DOHH2 (cell line): ENCODE measurements at regions not wholly inside any gene's neighbourhood (a gene's known extent, or its start where the extent isn't known, plus 50 kb on each side); places are given as distances from the start of the nearest gene placed in this dataset.

Source experiments
- H3F3A ChIP-seq: fragments of 200-600 bp; sonication (generic), shearing (Covaris generic); 2 replicates; pipeline ENCODE4 v1.6.0; 2016; ENCODE audit warnings: antibody characterized with exemption, mild to moderate bottlenecking; ENCODE audit not compliant: control insufficient read depth, insufficient read depth
- H3K27ac ChIP-seq: fragments of 200-600 bp; sonication (generic); 2 replicates; pipeline ENCODE4 v1.5.1; 2014; ENCODE audit warnings: low read depth, mild to moderate bottlenecking, low read length, moderate library complexity
- H3K27me3 ChIP-seq: fragments of 200-600 bp; sonication (generic); 2 replicates; pipeline ENCODE4 v1.6.1; 2014; ENCODE audit warnings: mild to moderate bottlenecking, low read length, mixed read lengths; ENCODE audit not compliant: control insufficient read depth
- H3K36me3 ChIP-seq: fragments of 200-600 bp; sonication (generic); 2 replicates; pipeline ENCODE4 v1.6.1; 2014; ENCODE audit warnings: mild to moderate bottlenecking, low read length, moderate library complexity, mixed read lengths; ENCODE audit not compliant: control insufficient read depth
- H3K4me1 ChIP-seq: fragments of 200-600 bp; sonication (generic); 2 replicates; pipeline ENCODE4 v1.6.1; 2014; ENCODE audit warnings: mild to moderate bottlenecking, low read length, mixed read lengths; ENCODE audit not compliant: control insufficient read depth
- H3K4me2 ChIP-seq: fragments of 200-600 bp; sonication (generic); 2 replicates; pipeline ENCODE4 v1.6.0; 2014; ENCODE audit warnings: mild to moderate bottlenecking, low read length, moderate library complexity
- H3K4me3 ChIP-seq: fragments of 200-600 bp; sonication (generic); 2 replicates; pipeline ENCODE4 v1.5.1; 2014; ENCODE audit warnings: mild to moderate bottlenecking, low read length, mixed read lengths
- H3K79me2 ChIP-seq: fragments of 200-600 bp; sonication (generic); 2 replicates; pipeline ENCODE4 v1.6.1; 2014; ENCODE audit warnings: mild to moderate bottlenecking, low read length, mixed read lengths; ENCODE audit not compliant: control insufficient read depth
- H3K9me2 ChIP-seq: fragments of 200-600 bp; sonication (generic); replicated peaks from 2 replicates; pipeline ENCODE4 v1.6.1; 2014; ENCODE audit warnings: mild to moderate bottlenecking, low read length, mixed read lengths; ENCODE audit not compliant: control insufficient read depth
- H3K9me3 ChIP-seq: fragments of 200-600 bp; sonication (generic); 2 replicates; pipeline ENCODE4 v1.6.1; 2014; ENCODE audit warnings: antibody characterized with exemption, low read length, mixed read lengths; ENCODE audit not compliant: control insufficient read depth, insufficient read depth
- H4K20me1 ChIP-seq: fragments of 200-600 bp; sonication (generic); 2 replicates; pipeline ENCODE4 v1.6.0; 2014; ENCODE audit warnings: low read depth, mild to moderate bottlenecking, antibody characterized with exemption, low read length, moderate library complexity; ENCODE audit not compliant: control insufficient read depth, insufficient read depth
- EZH2phosphoT487 ChIP-seq: fragments of 200-600 bp; sonication (generic); IDR thresholded peaks from 2 replicates; pipeline ENCODE4 v1.6.1; 2017; ENCODE audit warnings: borderline replicate concordance, mild to moderate bottlenecking, antibody characterized with exemption, low read length, moderate library complexity, mixed read lengths
- TF ChIP-seq, protein P1 (sequence below): fragments of 200-600 bp; sonication (generic); IDR thresholded peaks from one replicate; pipeline ENCODE4 v1.5.1; 2014; ENCODE audit warnings: antibody characterized with exemption, mild to moderate bottlenecking, low read depth, low read length; ENCODE audit not compliant: poor library complexity, severe bottlenecking

DNA sequence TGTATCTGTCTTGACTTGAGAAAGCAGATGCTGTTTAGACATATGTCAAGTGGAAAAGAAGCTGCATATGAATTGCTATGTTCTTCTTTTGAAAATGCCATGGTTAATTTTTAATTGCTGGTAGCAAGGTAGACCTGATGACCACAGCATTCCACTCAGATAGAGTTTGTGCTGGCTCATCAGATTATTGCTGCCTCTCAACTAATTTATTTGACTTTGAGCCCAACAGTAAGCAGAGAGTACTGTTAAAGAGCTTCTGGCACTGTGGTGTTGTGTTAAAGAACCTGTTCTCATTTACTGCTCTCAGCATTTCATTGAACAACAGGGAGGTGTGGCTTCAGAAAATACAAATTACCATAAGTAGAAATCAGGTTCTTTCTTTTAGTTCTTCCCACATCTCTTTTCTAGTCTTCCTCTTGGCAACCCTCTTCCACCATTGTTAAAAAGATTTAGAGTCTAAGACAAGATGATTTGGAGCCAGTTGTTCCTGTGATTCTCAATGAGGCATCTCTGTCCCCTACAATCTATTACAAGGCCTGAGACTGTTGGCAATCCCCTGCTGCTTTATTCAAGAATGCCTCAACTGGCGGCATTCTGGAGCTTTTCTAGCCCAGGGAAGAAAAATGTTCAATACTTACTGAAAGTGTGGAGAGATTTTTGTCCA, 967.6 kb upstream of the GJE1 start:
- no peaks in the 10 kb centered on the region for H3F3A ChIP-seq
- no peak overlapping the region for H3K4me2 ChIP-seq
- H3K4me3 ChIP-seq: no peak overlapping the region
- no peak overlapping the region for H3K27ac ChIP-seq
- H3K4me1 ChIP-seq: no peaks in the 10 kb centered on the region
- no peaks in the 10 kb centered on the region for H3K9me2 ChIP-seq
- no peaks in the 10 kb centered on the region for H4K20me1 ChIP-seq
- H3K9me3 ChIP-seq: no peaks in the 10 kb centered on the region
- H3K36me3 ChIP-seq: no peaks in the 10 kb centered on the region
- TF ChIP-seq, protein P1, sequence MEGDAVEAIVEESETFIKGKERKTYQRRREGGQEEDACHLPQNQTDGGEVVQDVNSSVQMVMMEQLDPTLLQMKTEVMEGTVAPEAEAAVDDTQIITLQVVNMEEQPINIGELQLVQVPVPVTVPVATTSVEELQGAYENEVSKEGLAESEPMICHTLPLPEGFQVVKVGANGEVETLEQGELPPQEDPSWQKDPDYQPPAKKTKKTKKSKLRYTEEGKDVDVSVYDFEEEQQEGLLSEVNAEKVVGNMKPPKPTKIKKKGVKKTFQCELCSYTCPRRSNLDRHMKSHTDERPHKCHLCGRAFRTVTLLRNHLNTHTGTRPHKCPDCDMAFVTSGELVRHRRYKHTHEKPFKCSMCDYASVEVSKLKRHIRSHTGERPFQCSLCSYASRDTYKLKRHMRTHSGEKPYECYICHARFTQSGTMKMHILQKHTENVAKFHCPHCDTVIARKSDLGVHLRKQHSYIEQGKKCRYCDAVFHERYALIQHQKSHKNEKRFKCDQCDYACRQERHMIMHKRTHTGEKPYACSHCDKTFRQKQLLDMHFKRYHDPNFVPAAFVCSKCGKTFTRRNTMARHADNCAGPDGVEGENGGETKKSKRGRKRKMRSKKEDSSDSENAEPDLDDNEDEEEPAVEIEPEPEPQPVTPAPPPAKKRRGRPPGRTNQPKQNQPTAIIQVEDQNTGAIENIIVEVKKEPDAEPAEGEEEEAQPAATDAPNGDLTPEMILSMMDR: no peak
- TF ChIP-seq EZH2phosphoT487: no peak
- no peaks in the 10 kb centered on the region for H3K79me2 ChIP-seq
- H3K27me3 ChIP-seq: no peaks in the 10 kb centered on the region

DNA sequence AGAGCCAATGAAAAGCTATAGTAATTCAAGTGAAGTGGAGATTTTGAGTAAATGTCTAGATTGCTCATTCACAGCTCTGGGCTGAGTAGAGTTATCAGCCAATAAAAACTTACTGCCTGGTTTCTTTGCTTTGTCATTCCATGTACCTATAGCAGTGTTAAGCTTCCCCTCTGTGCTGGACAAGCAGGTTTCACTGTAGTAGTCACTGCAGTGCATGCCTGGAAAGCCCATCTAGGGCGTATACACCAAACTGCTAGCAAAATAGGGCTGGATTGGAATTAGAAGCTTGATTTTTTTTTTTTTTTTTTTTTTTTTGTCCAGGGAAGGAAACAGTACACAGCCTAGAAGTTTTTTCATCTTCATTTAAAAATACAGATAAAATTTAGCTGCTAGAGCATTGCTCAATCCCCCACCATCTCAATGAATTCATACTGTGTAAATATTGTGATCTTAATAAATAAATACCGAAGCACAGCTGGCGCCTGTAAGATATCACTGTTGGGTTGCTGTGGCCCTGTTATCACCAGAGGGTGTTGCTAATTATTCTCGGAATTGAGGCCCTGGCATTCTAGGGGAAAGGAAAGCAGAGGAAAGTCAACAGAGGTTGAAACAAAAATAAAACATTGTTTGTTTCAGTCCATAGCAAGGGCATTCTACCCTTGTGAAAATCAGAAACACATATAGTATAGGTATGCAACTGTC, 968.5 kb upstream of the GJE1 start:
- Histone ChIP-seq H3K79me2 (no peaks in the 10 kb centered on the region), H3K4me2 (no peak overlapping the region), H4K20me1 (no peaks in the 10 kb centered on the region), H3K27me3 (no peaks in the 10 kb centered on the region), H3K9me2 (no peaks in the 10 kb centered on the region), H3K9me3 (no peaks in the 10 kb centered on the region), H3K27ac (no peak overlapping the region), H3K4me1 (no peaks in the 10 kb centered on the region), H3F3A (no peaks in the 10 kb centered on the region), H3K36me3 (no peaks in the 10 kb centered on the region), H3K4me3 (no peak overlapping the region)
- no peak for TF ChIP-seq EZH2phosphoT487
- TF ChIP-seq, protein P1: no peak

DNA sequence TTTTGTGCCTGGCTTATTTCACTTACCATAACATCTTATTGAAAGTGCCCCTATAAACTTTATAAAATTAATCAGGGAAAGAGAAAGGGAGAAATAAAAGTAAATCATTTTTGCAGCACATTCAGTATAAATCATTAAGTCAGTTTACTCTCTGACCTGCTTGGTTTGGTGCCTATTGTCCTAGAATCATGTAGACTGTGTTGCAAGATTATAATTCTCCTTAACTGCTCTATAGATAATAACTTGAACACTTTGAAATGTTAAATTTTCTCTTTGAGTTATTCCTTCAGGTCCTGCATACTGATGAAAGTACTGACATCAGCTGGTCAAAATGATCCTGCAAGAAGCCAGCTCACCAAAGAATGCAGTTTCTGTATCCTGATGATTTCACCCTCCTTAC, 969.6 kb upstream of the GJE1 start:
- no peaks in the 10 kb centered on the region for H3K36me3 ChIP-seq
- H3F3A ChIP-seq: no peaks in the 10 kb centered on the region
- H4K20me1 ChIP-seq: no peaks in the 10 kb centered on the region
- H3K79me2 ChIP-seq: no peaks in the 10 kb centered on the region
- no peak overlapping the region for H3K27ac ChIP-seq
- H3K9me2 ChIP-seq: no peaks in the 10 kb centered on the region
- H3K4me3 ChIP-seq: no peak overlapping the region
- H3K4me2 ChIP-seq: no peak overlapping the region
- no peaks in the 10 kb centered on the region for H3K9me3 ChIP-seq
- TF ChIP-seq, protein P1: no peak
- no peak for TF ChIP-seq EZH2phosphoT487
- H3K4me1 ChIP-seq: no peaks in the 10 kb centered on the region
- H3K27me3 ChIP-seq: no peaks in the 10 kb centered on the region
